Upper lobe of left lung (tissue), 6 donors: ENCODE measurements at regions not wholly inside any gene's neighbourhood (a gene's known extent, or its start where the extent isn't known, plus 50 kb on each side); places are given as distances from the start of the nearest gene placed in this dataset.

Experiments used
- ATAC-seq, 2 donors: fragments of 200-7000 bp; cut with Tn5 transposase; one replicate each; pipeline ENCODE4 v1.9.1; 2022; ENCODE audit warnings: mild to moderate bottlenecking in 2 of 2, moderate library complexity in 2 of 2; ENCODE audit not compliant: low FRiP score in 2 of 2
- DNase-seq, 2 donors: peaks; one replicate each; pipeline ENCODE4 v3.0.0-alpha.2; 2019 to 2020
- H3K27ac ChIP-seq, 4 donors: fragments of 200-600 bp; sonication (generic); one replicate each; pipeline ENCODE4 v1.5.1; 2016 to 2019
- H3K27me3 ChIP-seq, 4 donors: fragments of 200-600 bp; sonication (generic); one replicate each; pipeline ENCODE4 v1.5.1; 2017 to 2019
- H3K36me3 ChIP-seq, 4 donors: fragments of 200-600 bp; sonication (generic); one replicate each; pipeline ENCODE4 v1.5.1; 2016 to 2019
- H3K4me1 ChIP-seq, 4 donors: fragments of 200-600 bp; sonication (generic); one replicate each; pipeline ENCODE4 v1.5.1; 2018 to 2019
- H3K4me3 ChIP-seq, 4 donors: fragments of 200-600 bp; sonication (generic); one replicate each; pipeline ENCODE4 v1.5.1; 2017 to 2019; ENCODE audit warnings: mild to moderate bottlenecking in 2 of 4, moderate library complexity in 1 of 4
- H3K9me3 ChIP-seq, 4 donors: fragments of 200-600 bp; sonication (generic); one replicate each; pipeline ENCODE4 v1.5.1; 2018 to 2019
- CTCF ChIP-seq, 6 experiments: fragments of 450-650 bp in 4 of 6; fragments of 200-600 bp in 2 of 6; sonication (generic) in 2 of 6; IDR thresholded peaks; one replicate each; pipeline ENCODE4 v1.5.1; 2016 to 2019; ENCODE audit warnings: antibody characterized with exemption in 6 of 6
- EP300 ChIP-seq, 4 donors: sonication (generic); formaldehyde crosslinking; IDR thresholded peaks; one replicate each; pipeline ENCODE4 v1.5.1; 2017; ENCODE audit warnings: antibody characterized with exemption in 4 of 4, control low read depth in 2 of 4
- POLR2A ChIP-seq, 4 donors: fragments of 450-650 bp; IDR thresholded peaks; one replicate each; pipeline ENCODE4 v1.5.1; 2016 to 2017; ENCODE audit warnings: antibody characterized with exemption in 4 of 4, mild to moderate bottlenecking in 2 of 4
- POLR2AphosphoS5 ChIP-seq, 2 donors: sonication (generic); formaldehyde crosslinking; IDR thresholded peaks; one replicate each; pipeline ENCODE4 v1.5.1; 2017; ENCODE audit warnings: antibody characterized with exemption in 2 of 2
- WGBS, 2 donors: methylation state at CpG; one replicate each; pipeline ENCODE4 v1.1.5; 2017 to 2018; 5-methylcytosine and 5-hydroxymethylcytosine counted together
- donor health status: DM: no; HTN: no; CAD: no; lungs with moderate emphysema.
- donor health status: DM: no; HTN: yes; CAD: no; lungs with severe emphysema.

GRCh38 chr14:42459171-42459685 lies 852.6 kb downstream of the LRFN5 start:
- H3K4me1 ChIP-seq, result no peaks in the 10 kb centered on the region
- DNase-seq (no peak), ATAC-seq (no peak)
- no peaks in the 10 kb centered on the region for H3K36me3 ChIP-seq
- no peak overlapping the region for H3K4me3 ChIP-seq
- H3K27ac ChIP-seq, result no peak overlapping the region
- 86% methylated on average over 3 of the region's 3 CpGs for WGBS, 2 donors
- no peaks in the 10 kb centered on the region for H3K27me3 ChIP-seq
- no peaks in the 10 kb centered on the region for H3K9me3 ChIP-seq
- no peak for TF ChIP-seq CTCF (IDR thresholded peaks at IDR 0.05)
- no peak for TF ChIP-seq POLR2AphosphoS5 (IDR thresholded peaks at IDR 0.05)
- no peak for TF ChIP-seq EP300 (IDR thresholded peaks at IDR 0.05)
- TF ChIP-seq POLR2A (IDR thresholded peaks at IDR 0.05), result no peak

- H3K4me1 ChIP-seq, result no peaks in the 10 kb centered on the region
Measured at GRCh38 chr14:42441615-42442014, 834.9 kb downstream of the LRFN5 start.

GRCh38 chr14:42437809-42438208 lies 831.1 kb downstream of the LRFN5 start:
- H3K4me1 ChIP-seq, result no peaks in the 10 kb centered on the region
- no peak for TF ChIP-seq POLR2AphosphoS5 (IDR thresholded peaks at IDR 0.05)
- TF ChIP-seq EP300 (IDR thresholded peaks at IDR 0.05), result no peak
- no peak for TF ChIP-seq POLR2A (IDR thresholded peaks at IDR 0.05)
- TF ChIP-seq CTCF (IDR thresholded peaks at IDR 0.05), result no peak
- ATAC-seq (no peak), DNase-seq (no peak)
- no peak overlapping the region for H3K27ac ChIP-seq
- H3K9me3 ChIP-seq, result no peaks in the 10 kb centered on the region
- H3K4me3 ChIP-seq, result no peak overlapping the region
- 70 to 77% methylated on average over 5 of the region's 5 CpGs for WGBS, 2 donors
- H3K27me3 ChIP-seq, result no peaks in the 10 kb centered on the region
- no peaks in the 10 kb centered on the region for H3K36me3 ChIP-seq

More at GRCh38 chr14:42441615-42442014, 834.9 kb downstream of the LRFN5 start:
- no peaks in the 10 kb centered on the region for H3K9me3 ChIP-seq
- H3K36me3 ChIP-seq, result no peaks in the 10 kb centered on the region
- DNase-seq, result no peak
- H3K27me3 ChIP-seq, result no peaks in the 10 kb centered on the region
- no peak for ATAC-seq
- no peak overlapping the region for H3K27ac ChIP-seq
- TF ChIP-seq CTCF (IDR thresholded peaks at IDR 0.05), result no peak
- TF ChIP-seq POLR2A (IDR thresholded peaks at IDR 0.05), result no peak
- no peak for TF ChIP-seq POLR2AphosphoS5 (IDR thresholded peaks at IDR 0.05)
- no peak for TF ChIP-seq EP300 (IDR thresholded peaks at IDR 0.05)
- 75 to 79% methylated on average over 2 of the region's 2 CpGs for WGBS, 2 donors
- H3K4me3 ChIP-seq, result no peak overlapping the region

- H3K27me3 ChIP-seq, result no peaks in the 10 kb centered on the region
- DNase-seq, result no peak
- TF ChIP-seq CTCF (IDR thresholded peaks at IDR 0.05) (no peak), POLR2AphosphoS5 (IDR thresholded peaks at IDR 0.05) (no peak), POLR2A (IDR thresholded peaks at IDR 0.05) (no peak), EP300 (IDR thresholded peaks at IDR 0.05) (no peak)
- no peak overlapping the region for H3K4me3 ChIP-seq
- 46 to 69% methylated on average over 2 of the region's 2 CpGs for WGBS, 2 donors
- H3K36me3 ChIP-seq, result no peaks in the 10 kb centered on the region
- no peaks in the 10 kb centered on the region for H3K9me3 ChIP-seq
- H3K4me1 ChIP-seq, result no peaks in the 10 kb centered on the region
- H3K27ac ChIP-seq, result no peak overlapping the region
- no peak for ATAC-seq
Measured at GRCh38 chr14:42429401-42429800, 822.7 kb downstream of the LRFN5 start.

GRCh38 chr14:42428996-42429395 lies 822.3 kb downstream of the LRFN5 start:
- Histone ChIP-seq H3K4me3 (no peak overlapping the region), H3K9me3 (no peaks in the 10 kb centered on the region), H3K4me1 (no peaks in the 10 kb centered on the region), H3K27ac (no peak overlapping the region), H3K36me3 (no peaks in the 10 kb centered on the region), H3K27me3 (no peaks in the 10 kb centered on the region)
- ATAC-seq, result no peak
- WGBS, 2 donors, result 26 to 56% methylated on average over 1 of the region's 1 CpG
- no peak for DNase-seq
- TF ChIP-seq POLR2A (IDR thresholded peaks at IDR 0.05), result no peak
- TF ChIP-seq EP300 (IDR thresholded peaks at IDR 0.05), result no peak
- no peak for TF ChIP-seq POLR2AphosphoS5 (IDR thresholded peaks at IDR 0.05)
- no peak for TF ChIP-seq CTCF (IDR thresholded peaks at IDR 0.05)
